Ishikawa (cell line): ENCODE measurements at regions not wholly inside any gene's neighbourhood (a gene's known extent, or its start where the extent isn't known, plus 50 kb on each side); places are given as distances from the start of the nearest gene placed in this dataset.

Source experiments
- RAD21 ChIP-seq: IDR thresholded peaks from 2 replicates; pipeline ENCODE4 v1.6.1; 2012; ENCODE audit warnings: low read depth
- TAF1 ChIP-seq: IDR thresholded peaks from 2 replicates; pipeline ENCODE4 v1.6.1; 2012; ENCODE audit warnings: low read depth, mild to moderate bottlenecking
- TEAD4 ChIP-seq: IDR thresholded peaks from 2 replicates; pipeline ENCODE4 v1.6.1; 2012
- ZBTB7A ChIP-seq: IDR thresholded peaks from 2 replicates; pipeline ENCODE4 v1.6.1; 2012; ENCODE audit warnings: low read depth
- TF ChIP-seq, protein P1 (sequence below): IDR thresholded peaks from 2 replicates; pipeline ENCODE4 v1.6.1; 2012
- TF ChIP-seq, protein P2 (sequence below): IDR thresholded peaks from 2 replicates; pipeline ENCODE4 v1.6.1; 2012; ENCODE audit warnings: low read depth, mild to moderate bottlenecking

- TF ChIP-seq, protein P1, sequence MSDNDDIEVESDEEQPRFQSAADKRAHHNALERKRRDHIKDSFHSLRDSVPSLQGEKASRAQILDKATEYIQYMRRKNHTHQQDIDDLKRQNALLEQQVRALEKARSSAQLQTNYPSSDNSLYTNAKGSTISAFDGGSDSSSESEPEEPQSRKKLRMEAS: no peak
- TF ChIP-seq RAD21 (no peak), TAF1 (no peak), TEAD4 (no peak), ZBTB7A (no peak)
- TF ChIP-seq, protein P2, sequence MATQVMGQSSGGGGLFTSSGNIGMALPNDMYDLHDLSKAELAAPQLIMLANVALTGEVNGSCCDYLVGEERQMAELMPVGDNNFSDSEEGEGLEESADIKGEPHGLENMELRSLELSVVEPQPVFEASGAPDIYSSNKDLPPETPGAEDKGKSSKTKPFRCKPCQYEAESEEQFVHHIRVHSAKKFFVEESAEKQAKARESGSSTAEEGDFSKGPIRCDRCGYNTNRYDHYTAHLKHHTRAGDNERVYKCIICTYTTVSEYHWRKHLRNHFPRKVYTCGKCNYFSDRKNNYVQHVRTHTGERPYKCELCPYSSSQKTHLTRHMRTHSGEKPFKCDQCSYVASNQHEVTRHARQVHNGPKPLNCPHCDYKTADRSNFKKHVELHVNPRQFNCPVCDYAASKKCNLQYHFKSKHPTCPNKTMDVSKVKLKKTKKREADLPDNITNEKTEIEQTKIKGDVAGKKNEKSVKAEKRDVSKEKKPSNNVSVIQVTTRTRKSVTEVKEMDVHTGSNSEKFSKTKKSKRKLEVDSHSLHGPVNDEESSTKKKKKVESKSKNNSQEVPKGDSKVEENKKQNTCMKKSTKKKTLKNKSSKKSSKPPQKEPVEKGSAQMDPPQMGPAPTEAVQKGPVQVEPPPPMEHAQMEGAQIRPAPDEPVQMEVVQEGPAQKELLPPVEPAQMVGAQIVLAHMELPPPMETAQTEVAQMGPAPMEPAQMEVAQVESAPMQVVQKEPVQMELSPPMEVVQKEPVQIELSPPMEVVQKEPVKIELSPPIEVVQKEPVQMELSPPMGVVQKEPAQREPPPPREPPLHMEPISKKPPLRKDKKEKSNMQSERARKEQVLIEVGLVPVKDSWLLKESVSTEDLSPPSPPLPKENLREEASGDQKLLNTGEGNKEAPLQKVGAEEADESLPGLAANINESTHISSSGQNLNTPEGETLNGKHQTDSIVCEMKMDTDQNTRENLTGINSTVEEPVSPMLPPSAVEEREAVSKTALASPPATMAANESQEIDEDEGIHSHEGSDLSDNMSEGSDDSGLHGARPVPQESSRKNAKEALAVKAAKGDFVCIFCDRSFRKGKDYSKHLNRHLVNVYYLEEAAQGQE: no peak
Observed at GRCh38 chr12:91353266-91353665, 170.6 kb upstream of the DCN start.
